H1 (cell line): ENCODE measurements at regions not wholly inside any gene's neighbourhood (a gene's known extent, or its start where the extent isn't known, plus 50 kb on each side); places are given as distances from the start of the nearest gene placed in this dataset.

ENCODE experiments used
- CTCF ChIA-PET: fragments of 300-600 bp; sonication (Branson Sonifier 250); formaldehyde crosslinking; loops from one replicate; lab custom pipeline; 2021; ENCODE audit not compliant: partially characterized antibody; lab: Charles Lee
- POLR2A ChIA-PET: fragments of 300-600 bp; sonication (Branson Sonifier 250); formaldehyde crosslinking; loops from one replicate; lab custom pipeline; 2021; ENCODE audit warnings: inconsistent platforms; ENCODE audit not compliant: partially characterized antibody; lab: Charles Lee
- DNase-seq, 2 experiments: peaks; one replicate each; pipeline versions ENCODE4 v3.0.0 to v3.0.0-alpha.2; 2010 to 2022; ENCODE audit warnings: low spot score in 2 of 2, low read depth in 1 of 2, mixed read lengths in 1 of 2
- FAIRE-seq: peaks from 2 replicates; lab custom pipeline; 2011; peaks lifted over from hg19 to GRCh38; lab: Jason Lieb, UNC
- H2AFZ ChIP-seq: 2 replicates; pipeline ENCODE4 v1.8.1; 2012; ENCODE audit warnings: low read length, inconsistent platforms
- H2AK5ac ChIP-seq: 2 replicates; pipeline ENCODE4 v1.6.1; 2013; ENCODE audit warnings: low read depth, low read length
- H2BK120ac ChIP-seq: replicated peaks from 2 replicates; pipeline ENCODE3; 2013; ENCODE audit warnings: low read depth, low read length, inconsistent platforms
- H2BK12ac ChIP-seq: 2 replicates; pipeline ENCODE4 v1.6.1; 2013; ENCODE audit warnings: low read depth, low read length
- H2BK15ac ChIP-seq: 2 replicates; pipeline ENCODE4 v1.6.1; 2013; ENCODE audit warnings: low read length
- H2BK20ac ChIP-seq: 2 replicates; pipeline ENCODE4 v1.6.1; 2013; ENCODE audit warnings: low read length
- H2BK5ac ChIP-seq: 2 replicates; pipeline ENCODE4 v1.6.1; 2013; ENCODE audit warnings: low read depth, low read length
- H3K14ac ChIP-seq: 2 replicates; pipeline ENCODE4 v1.6.1; 2013; ENCODE audit warnings: inconsistent platforms; ENCODE audit not compliant: insufficient read length
- H3K18ac ChIP-seq: 2 replicates; pipeline ENCODE4 v1.6.1; 2013; ENCODE audit warnings: low read length; ENCODE audit errors: extremely low read depth
- H3K23ac ChIP-seq: 2 replicates; pipeline ENCODE4 v1.6.1; 2013; ENCODE audit warnings: inconsistent platforms; ENCODE audit not compliant: insufficient read length
- H3K23me2 ChIP-seq: 2 replicates; pipeline ENCODE4 v1.6.1; 2013; ENCODE audit warnings: low read depth, low read length
- H3K27ac ChIP-seq: 2 replicates; pipeline ENCODE4 v1.6.1; 2011; ENCODE audit warnings: low read depth, low read length, inconsistent platforms
- H3K27me3 ChIP-seq, 4 experiments: replicated peaks in 1 of 4; 1 replicate in 1 of 4; 2 replicates in 3 of 4; pipeline versions ENCODE4 v1.6.1 to v1.8.1; 2011 to 2013; ENCODE audit warnings: low read length in 3 of 4, mild to moderate bottlenecking in 3 of 4, inconsistent platforms in 2 of 4, mixed read lengths in 2 of 4, moderate library complexity in 1 of 4; ENCODE audit not compliant: control insufficient read depth in 3 of 4, insufficient read depth in 3 of 4; ENCODE audit errors: extremely low read depth in 1 of 4
- H3K36me3 ChIP-seq, 4 experiments: 2 replicates each; pipeline versions ENCODE4 v1.6.1 to v1.8.1; 2011 to 2013; ENCODE audit warnings: mild to moderate bottlenecking in 4 of 4, low read length in 3 of 4, moderate library complexity in 2 of 4, control low read depth in 1 of 4, inconsistent platforms in 1 of 4; ENCODE audit not compliant: insufficient read depth in 4 of 4, control insufficient read depth in 2 of 4
- H3K4ac ChIP-seq: replicated peaks from 2 replicates; pipeline ENCODE3; 2013; ENCODE audit warnings: low read length, low read depth, mixed read lengths, inconsistent platforms; ENCODE audit not compliant: insufficient read length
- H3K4me1 ChIP-seq, 4 experiments: replicated peaks in 1 of 4; 1 replicate in 1 of 4; 2 replicates in 3 of 4; pipeline versions ENCODE4 v1.6.1 to v1.8.1; 2011 to 2013; ENCODE audit warnings: low read length in 3 of 4, inconsistent platforms in 2 of 4, mixed read lengths in 1 of 4; ENCODE audit not compliant: insufficient read depth in 4 of 4, control insufficient read depth in 3 of 4
- H3K4me2 ChIP-seq, 2 experiments: 2 replicates each; pipeline versions ENCODE4 v1.6.1 to v1.8.1; 2011 to 2013; ENCODE audit warnings: low read depth in 2 of 2, low read length in 2 of 2, control low read depth in 1 of 2, inconsistent platforms in 1 of 2, mild to moderate bottlenecking in 1 of 2; ENCODE audit not compliant: insufficient read depth in 1 of 2
- H3K4me3 ChIP-seq, 4 experiments: fragments of 200-600, 300-600 bp in 1 of 4; sonication (generic), shearing (Covaris generic), sonication (Bioruptor Twin) in 1 of 4; 2 replicates each; pipeline versions ENCODE4 v1.5.1 to v1.8.1; 2011 to 2016; ENCODE audit warnings: low read length in 4 of 4, low read depth in 3 of 4, control low read depth in 2 of 4, inconsistent platforms in 2 of 4, mild to moderate bottlenecking in 2 of 4, mixed read lengths in 1 of 4, moderate library complexity in 1 of 4; ENCODE audit not compliant: insufficient read depth in 2 of 4; ENCODE audit errors: extremely low read depth in 1 of 4
- H3K56ac ChIP-seq: replicated peaks from 2 replicates; pipeline ENCODE3; 2013; ENCODE audit warnings: low read depth, mild to moderate bottlenecking, mixed read lengths, low read length, inconsistent platforms; ENCODE audit not compliant: insufficient read length
- H3K79me1 ChIP-seq: 2 replicates; pipeline ENCODE4 v1.6.1; 2013; ENCODE audit warnings: low read depth, low read length, control low read depth
- H3K79me2 ChIP-seq, 2 experiments: 2 replicates each; pipeline versions ENCODE4 v1.6.1 to v1.8.1; 2012 to 2013; ENCODE audit warnings: low read length in 2 of 2, mild to moderate bottlenecking in 2 of 2, inconsistent platforms in 1 of 2; ENCODE audit not compliant: insufficient read depth in 2 of 2, control insufficient read depth in 1 of 2
- H3K9ac ChIP-seq, 4 experiments: replicated peaks in 1 of 4; 1 replicate in 1 of 4; 2 replicates in 3 of 4; pipeline versions ENCODE4 v1.6.1 to v1.8.1; 2011 to 2013; ENCODE audit warnings: low read depth in 3 of 4, low read length in 3 of 4, control low read depth in 2 of 4, mild to moderate bottlenecking in 2 of 4, moderate library complexity in 2 of 4, inconsistent platforms in 1 of 4; ENCODE audit errors: extremely low read depth in 1 of 4
- H3K9me3 ChIP-seq, 2 experiments: 2 replicates each; pipeline versions ENCODE4 v1.6.1 to v1.8.1; 2012 to 2013; ENCODE audit warnings: mild to moderate bottlenecking in 2 of 2, moderate library complexity in 2 of 2, control low read depth in 1 of 2, inconsistent platforms in 1 of 2, low read depth in 1 of 2, low read length in 1 of 2, mixed read lengths in 1 of 2; ENCODE audit not compliant: insufficient read depth in 2 of 2
- H4K20me1 ChIP-seq, 2 experiments: replicated peaks in 1 of 2; 2 replicates each; pipeline versions ENCODE3 to v1.8.1; 2011 to 2013; ENCODE audit warnings: inconsistent platforms in 2 of 2, low read length in 2 of 2, mild to moderate bottlenecking in 1 of 2; ENCODE audit not compliant: insufficient read depth in 2 of 2, control insufficient read depth in 1 of 2
- H4K5ac ChIP-seq: 2 replicates; pipeline ENCODE4 v1.6.1; 2013; ENCODE audit warnings: low read length, low read depth, mixed read lengths, inconsistent platforms; ENCODE audit not compliant: insufficient read length
- H4K8ac ChIP-seq: 2 replicates; pipeline ENCODE4 v1.8.0; 2013; ENCODE audit warnings: mild to moderate bottlenecking, moderate library complexity, low read length, inconsistent platforms; ENCODE audit not compliant: insufficient read depth; ENCODE audit errors: extremely low read depth
- H4K91ac ChIP-seq: replicated peaks from 2 replicates; pipeline ENCODE3; 2013; ENCODE audit warnings: low read length, mixed read lengths, inconsistent platforms; ENCODE audit not compliant: insufficient read length
- KDM4A ChIP-seq: IDR thresholded peaks from one replicate; pipeline ENCODE4 v1.7.1; 2012; ENCODE audit warnings: low read depth, mild to moderate bottlenecking, moderate library complexity, low read length, inconsistent platforms; ENCODE audit not compliant: severe bottlenecking
- SIN3A ChIP-seq, 2 experiments: IDR thresholded peaks in 1 of 2; conservative IDR thresholded peaks in 1 of 2; 2 replicates each; pipeline ENCODE4 v1.6.1; 2011 to 2012; ENCODE audit warnings: low read length in 2 of 2, improper control_type of control experiment in 1 of 2, low read depth in 1 of 2, mild to moderate bottlenecking in 1 of 2
- WGBS, 2 experiments: shearing (Covaris generic) in 1 of 2; methylation state at CpG; one replicate each; pipeline versions ENCODE4 v1.1.6 to v1.1.7; 2013 to 2015; ENCODE audit warnings: low lambda C conversion rate in 2 of 2, mixed read lengths in 2 of 2, inconsistent platforms in 1 of 2, low coverage in 1 of 2, missing lambda C conversion rate in 1 of 2; ENCODE audit not compliant: insufficient replicate concordance in 2 of 2, insufficient coverage in 1 of 2, insufficient read length in 1 of 2; ENCODE audit errors: extremely low coverage in 1 of 2, missing lambda C conversion rate in 1 of 2; 5-methylcytosine and 5-hydroxymethylcytosine counted together

GRCh38 chr7:38054199-38054598, 123.8 kb upstream of the STARD3NL start:
- no peak overlapping the region for H2BK12ac ChIP-seq
- 0 out of 2 replicates have a peak overlapping the region, but pooled peaks have one; percentile 68 for H2AFZ ChIP-seq
- CTCF ChIA-PET = interaction anchor here (1.1 to 1.6 kb wide), 3 partner anchors 12 to 138 kb away, joined by 3 read pairs; partner anchors contain the start of gene SFRP4
- no peak overlapping the region for H4K91ac ChIP-seq
- no peaks in the 10 kb centered on the region for H3K23me2 ChIP-seq
- no peak overlapping the region for H2BK20ac ChIP-seq
- DNase-seq (no peak), FAIRE-seq (no peak)
- no peaks in the 10 kb centered on the region for H3K27me3 ChIP-seq
- no peaks in the 10 kb centered on the region for H3K79me2 ChIP-seq
- H3K36me3 ChIP-seq = peaks cover 0 to 4% (median 0%) of the 10 kb centered on the region in 4 experiments; a peak in 1 of 8 replicates
- no peak overlapping the region for H4K5ac ChIP-seq
- no peak overlapping the region for H2BK15ac ChIP-seq
- no peak overlapping the region for H3K27ac ChIP-seq
- H2BK5ac ChIP-seq = no peak overlapping the region
- H3K4me1 ChIP-seq = no peaks in the 10 kb centered on the region
- no peak overlapping the region for H3K4ac ChIP-seq
- H3K14ac ChIP-seq = no peak overlapping the region
- no peaks in the 10 kb centered on the region for H4K20me1 ChIP-seq
- H3K23ac ChIP-seq = no peak overlapping the region
- no peak overlapping the region for H3K4me2 ChIP-seq
- no peak overlapping the region for H2BK120ac ChIP-seq
- H4K8ac ChIP-seq = no peak overlapping the region
- TF ChIP-seq SIN3A (conservative IDR thresholded peaks at IDR 0.05 in 1 of 2, IDR thresholded peaks at IDR 0.05 in 1 of 2; ENCODE audit: low read depth in 1 of 2, low read length in 2 of 2) = no peak
- TF ChIP-seq KDM4A = no peak
- TF ChIP-seq, all 59 proteins: peak for 0
- Histone ChIP-seq H3K9me3 (peaks cover 7 to 15% of the 10 kb centered on the region in 2 experiments), H2AK5ac (no peak overlapping the region), H3K56ac (no peak overlapping the region), H3K79me1 (no peaks in the 10 kb centered on the region), H3K18ac (no peak overlapping the region), H3K9ac (no peak overlapping the region), H3K4me3 (no peak overlapping the region)
- POLR2A ChIA-PET = no interaction called here
- WGBS, 2 experiments = 100% methylated on average over 3 of the region's 3 CpGs; no CpG with 5 or more reads in 1 of the 2 experiments
